ENCODE measurements at regions not wholly inside any gene's neighbourhood (a gene's known extent, or its start where the extent isn't known, plus 50 kb on each side); places are given as distances from the start of the nearest gene placed in this dataset.

DNA sequence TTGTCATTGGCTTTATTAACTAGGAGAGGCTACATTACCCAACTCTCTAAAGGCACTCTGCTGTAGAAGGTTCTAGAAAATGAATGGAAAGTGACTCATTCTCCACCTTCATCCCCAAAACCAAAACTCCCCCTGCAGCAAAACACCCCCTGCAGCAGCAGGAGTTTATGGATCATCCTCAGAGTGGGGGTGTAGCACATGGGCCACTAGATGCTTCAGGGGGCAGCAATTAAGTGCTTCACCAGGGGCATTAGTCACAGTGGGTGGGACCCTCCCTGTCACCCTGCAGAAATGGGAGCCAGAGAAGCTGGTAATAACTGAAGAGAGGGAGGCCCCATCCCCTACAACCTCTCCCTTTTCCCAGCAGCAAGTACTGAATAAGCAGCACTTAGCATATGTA is 64.5 kb upstream of the MED4 start:
- intact Hi-C loops (cut with DNase I) = no loop called here
- TF ChIP-seq POLR2AphosphoS5 (IDR thresholded peaks at IDR 0.05) = no peak
- TF ChIP-seq POLR2A (IDR thresholded peaks at IDR 0.05) = no peak
- Histone ChIP-seq H3K36me3 (no peaks in the 10 kb centered on the region), H3K9me3 (no peaks in the 10 kb centered on the region), H3K27ac (peak overlapping the region in 1 of 2 donors; percentile 44), H3K4me3 (no peak overlapping the region), H3K27me3 (replicated peaks; ENCODE audit: insufficient read depth) (no peaks in the 10 kb centered on the region), H3K4me1 (replicated peaks) (no peaks in the 10 kb centered on the region)
- no peak for DNase-seq (ENCODE audit: low spot score)

DNA sequence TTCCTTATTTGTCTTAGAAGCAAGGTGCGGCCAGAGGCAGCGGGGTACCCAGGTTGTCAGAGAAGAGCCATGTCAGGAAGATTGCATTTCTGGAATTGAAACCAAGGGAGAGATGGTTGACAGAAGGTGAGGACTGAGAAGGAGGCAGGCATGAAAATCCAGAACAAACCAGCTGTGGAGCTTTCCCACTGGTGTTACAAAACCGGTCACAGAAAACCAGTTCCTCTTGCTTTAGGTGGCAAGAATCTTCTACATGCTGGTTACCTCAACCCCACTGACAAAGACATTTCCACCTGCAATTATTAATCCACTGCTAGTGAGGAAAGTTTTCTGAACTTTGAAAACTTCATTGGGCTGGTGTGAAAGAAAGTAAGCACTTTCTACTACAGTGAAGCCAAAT is 64.0 kb upstream of the MED4 start:
- no peak for TF ChIP-seq POLR2A (IDR thresholded peaks at IDR 0.05)
- TF ChIP-seq, protein P1, sequence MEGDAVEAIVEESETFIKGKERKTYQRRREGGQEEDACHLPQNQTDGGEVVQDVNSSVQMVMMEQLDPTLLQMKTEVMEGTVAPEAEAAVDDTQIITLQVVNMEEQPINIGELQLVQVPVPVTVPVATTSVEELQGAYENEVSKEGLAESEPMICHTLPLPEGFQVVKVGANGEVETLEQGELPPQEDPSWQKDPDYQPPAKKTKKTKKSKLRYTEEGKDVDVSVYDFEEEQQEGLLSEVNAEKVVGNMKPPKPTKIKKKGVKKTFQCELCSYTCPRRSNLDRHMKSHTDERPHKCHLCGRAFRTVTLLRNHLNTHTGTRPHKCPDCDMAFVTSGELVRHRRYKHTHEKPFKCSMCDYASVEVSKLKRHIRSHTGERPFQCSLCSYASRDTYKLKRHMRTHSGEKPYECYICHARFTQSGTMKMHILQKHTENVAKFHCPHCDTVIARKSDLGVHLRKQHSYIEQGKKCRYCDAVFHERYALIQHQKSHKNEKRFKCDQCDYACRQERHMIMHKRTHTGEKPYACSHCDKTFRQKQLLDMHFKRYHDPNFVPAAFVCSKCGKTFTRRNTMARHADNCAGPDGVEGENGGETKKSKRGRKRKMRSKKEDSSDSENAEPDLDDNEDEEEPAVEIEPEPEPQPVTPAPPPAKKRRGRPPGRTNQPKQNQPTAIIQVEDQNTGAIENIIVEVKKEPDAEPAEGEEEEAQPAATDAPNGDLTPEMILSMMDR (IDR thresholded peaks at IDR 0.05) = no peak
- TF ChIP-seq POLR2AphosphoS5 (IDR thresholded peaks at IDR 0.05) = peak; percentile 35
- Histone ChIP-seq H3K27ac (peak overlapping the region; percentile 24 to 44), H3K9me3 (no peaks in the 10 kb centered on the region), H3K4me3 (no peak overlapping the region), H3K4me1 (replicated peaks) (no peaks in the 10 kb centered on the region), H3K27me3 (replicated peaks; ENCODE audit: insufficient read depth) (no peaks in the 10 kb centered on the region), H3K36me3 (no peaks in the 10 kb centered on the region)
- intact Hi-C loops (cut with DNase I) = no loop called here
- 44% methylated on average over 3 of the region's 3 CpGs for WGBS
- DNase-seq (ENCODE audit: low spot score) = peak; percentile 44

DNA sequence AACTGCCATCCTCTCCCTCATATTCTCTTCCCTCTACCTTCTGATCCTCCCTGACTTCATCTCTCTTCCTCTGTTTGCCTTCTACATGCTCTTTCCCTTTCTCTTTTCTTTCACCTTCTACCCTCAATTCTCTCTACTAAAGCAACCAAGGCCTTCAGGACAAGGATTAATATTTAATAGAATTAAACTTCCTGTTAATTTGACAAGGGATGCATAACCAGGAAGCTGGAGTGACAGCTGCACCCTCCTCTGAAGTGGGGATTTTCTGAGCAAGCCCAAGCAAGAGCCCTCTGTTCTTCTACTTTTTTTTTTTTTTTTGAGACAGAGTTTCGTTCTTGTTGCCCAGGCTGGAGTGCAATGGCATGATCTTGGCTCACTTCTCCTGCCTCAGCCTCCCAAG is 63.4 kb upstream of the MED4 start:
- DNase-seq (ENCODE audit: low spot score) = peak; percentile 32
- TF ChIP-seq POLR2AphosphoS5 (IDR thresholded peaks at IDR 0.05) (peak; percentile 5), POLR2A (IDR thresholded peaks at IDR 0.05) (no peak)
- TF ChIP-seq, protein P1 (IDR thresholded peaks at IDR 0.05) = no peak
- Histone ChIP-seq H3K4me3 (no peak overlapping the region), H3K27me3 (replicated peaks; ENCODE audit: insufficient read depth) (no peaks in the 10 kb centered on the region), H3K9me3 (no peaks in the 10 kb centered on the region), H3K27ac (peak overlapping the region; percentile 24 to 44), H3K36me3 (no peaks in the 10 kb centered on the region), H3K4me1 (replicated peaks) (no peaks in the 10 kb centered on the region)
- intact Hi-C loops (cut with DNase I) = no loop called here
- 21% methylated on average over 1 of the region's 1 CpG for WGBS

DNA sequence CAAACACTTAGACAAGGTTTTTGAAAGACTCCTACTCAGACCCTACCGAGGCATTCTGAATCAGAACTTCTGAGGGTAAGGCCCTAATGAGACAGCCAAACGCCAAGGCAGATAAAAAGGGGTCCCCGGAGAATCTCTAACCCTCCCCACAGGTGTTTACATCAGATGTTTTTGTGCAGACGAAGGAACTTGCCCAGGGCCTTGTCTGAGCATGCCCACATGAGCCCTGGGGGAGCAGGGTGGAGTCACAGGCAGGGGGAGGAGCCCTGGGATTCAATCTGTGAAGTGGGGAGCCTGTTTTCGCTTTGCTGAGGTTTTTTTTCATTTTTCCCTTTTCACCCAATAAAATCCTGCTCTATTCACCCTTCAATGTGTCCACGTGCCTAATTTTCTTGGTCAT is 61.6 kb upstream of the MED4 start:
- TF ChIP-seq POLR2A (IDR thresholded peaks at IDR 0.05) (no peak), POLR2AphosphoS5 (IDR thresholded peaks at IDR 0.05) (no peak)
- TF ChIP-seq, protein P1 (IDR thresholded peaks at IDR 0.05) = no peak
- 68% methylated on average over 6 of the region's 6 CpGs for WGBS
- Histone ChIP-seq H3K36me3 (no peaks in the 10 kb centered on the region), H3K9me3 (no peaks in the 10 kb centered on the region), H3K4me1 (replicated peaks) (no peaks in the 10 kb centered on the region), H3K27ac (peak overlapping the region; percentile 3 to 37), H3K4me3 (no peak overlapping the region), H3K27me3 (replicated peaks; ENCODE audit: insufficient read depth) (no peaks in the 10 kb centered on the region)
- no peak for DNase-seq (ENCODE audit: low spot score)
- intact Hi-C loops (cut with DNase I) = no loop called here

DNA sequence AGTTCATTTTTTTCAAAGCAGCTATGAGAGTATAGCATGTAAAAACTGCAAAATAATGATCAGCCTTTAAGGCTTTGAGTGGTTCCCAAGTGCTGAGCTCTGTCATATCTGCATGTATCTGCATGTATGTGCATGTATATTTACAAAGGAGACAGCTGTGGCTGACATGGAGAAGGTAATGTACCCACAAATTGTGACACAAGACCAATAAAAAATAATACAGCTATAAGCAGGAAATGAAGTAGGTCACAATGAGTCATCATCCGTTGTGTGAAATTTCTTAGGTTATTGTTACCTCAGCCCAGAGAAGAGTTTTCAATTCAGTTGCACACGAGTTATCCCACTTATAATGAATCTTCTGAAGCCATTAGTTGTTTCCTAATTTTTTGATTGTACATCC is 60.9 kb upstream of the MED4 start:
- TF ChIP-seq POLR2A (IDR thresholded peaks at IDR 0.05) = no peak
- TF ChIP-seq, protein P1 (IDR thresholded peaks at IDR 0.05) = no peak
- peak; percentile 95 for TF ChIP-seq POLR2AphosphoS5 (IDR thresholded peaks at IDR 0.05)
- Histone ChIP-seq H3K4me3 (no peak overlapping the region), H3K36me3 (no peaks in the 10 kb centered on the region), H3K9me3 (no peaks in the 10 kb centered on the region), H3K27ac (peak overlapping the region; percentile 44 to 47), H3K27me3 (replicated peaks; ENCODE audit: insufficient read depth) (no peaks in the 10 kb centered on the region), H3K4me1 (replicated peaks) (no peaks in the 10 kb centered on the region)
- intact Hi-C loops (cut with DNase I) = no loop called here
- DNase-seq (ENCODE audit: low spot score) = peak; percentile 53
- 20% methylated on average over 2 of the region's 2 CpGs for WGBS

Data from prostate gland (tissue), 2 donors.